Spinal cord (tissue), 9 donors: ENCODE measurements at regions not wholly inside any gene's neighbourhood (a gene's known extent, or its start where the extent isn't known, plus 50 kb on each side); places are given as distances from the start of the nearest gene placed in this dataset.

Experiments used
- DNase-seq, 6 donors: peaks; one replicate each; pipeline versions ENCODE4 v3.0.0 to v3.0.0-alpha.2; 2013 to 2015; ENCODE audit warnings: low spot score in 6 of 6, low read depth in 4 of 6
- H3K27ac ChIP-seq: one replicate; pipeline ENCODE4 v1.5.1; 2013; ENCODE audit warnings: low read depth, low read length, control low read depth
- H3K27me3 ChIP-seq: one replicate; pipeline ENCODE4 v1.6.1; 2013; ENCODE audit warnings: low read length; ENCODE audit not compliant: control insufficient read depth, insufficient read depth
- H3K36me3 ChIP-seq: one replicate; pipeline ENCODE4 v1.6.1; 2013; ENCODE audit warnings: low read length; ENCODE audit not compliant: control insufficient read depth, insufficient read depth
- H3K4me1 ChIP-seq: one replicate; pipeline ENCODE4 v1.6.1; 2013; ENCODE audit warnings: low read length; ENCODE audit not compliant: control insufficient read depth, insufficient read depth
- H3K4me3 ChIP-seq: one replicate; pipeline ENCODE4 v1.5.1; 2013; ENCODE audit warnings: low read depth, low read length, control low read depth
- H3K9me3 ChIP-seq: one replicate; pipeline ENCODE4 v1.6.1; 2013; ENCODE audit warnings: low read length; ENCODE audit not compliant: control insufficient read depth, insufficient read depth
- WGBS: methylation state at CpG from one replicate; pipeline ENCODE4 v1.1.5; 2013; ENCODE audit warnings: missing lambda C conversion rate; ENCODE audit not compliant: insufficient coverage; 5-methylcytosine and 5-hydroxymethylcytosine counted together
- donor health status: healthy.

GRCh38 chr20:7399114-7399513 is 541.1 kb downstream of the HAO1 start:
- no peak for DNase-seq
- Histone ChIP-seq H3K9me3 (no peaks in the 10 kb centered on the region), H3K4me3 (no peak overlapping the region), H3K27ac (no peak overlapping the region), H3K27me3 (no peaks in the 10 kb centered on the region), H3K4me1 (no peaks in the 10 kb centered on the region), H3K36me3 (no peaks in the 10 kb centered on the region)
- WGBS = 93% methylated on average over 3 of the region's 6 CpGs

DNA sequence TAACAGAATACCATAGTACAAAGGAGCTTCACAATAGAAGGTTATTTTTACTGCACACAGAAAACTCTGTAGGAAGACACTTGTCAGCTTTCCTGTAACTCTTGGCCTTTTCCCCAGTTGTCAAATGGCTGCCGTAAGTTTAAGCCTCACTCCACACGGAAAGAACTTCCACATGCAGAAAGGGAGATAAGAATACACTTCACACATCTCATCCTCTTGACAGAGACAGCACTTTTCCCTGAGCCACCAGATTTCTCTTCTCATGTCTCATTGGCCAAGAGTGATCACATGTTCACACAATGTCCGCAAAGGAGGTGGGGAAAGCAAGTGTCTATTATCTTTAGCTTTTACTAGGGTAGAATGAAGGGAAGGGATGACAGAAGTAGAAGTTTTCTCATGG is 540.7 kb downstream of the HAO1 start:
- Histone ChIP-seq H3K4me3 (no peak overlapping the region), H3K27ac (no peak overlapping the region), H3K9me3 (no peaks in the 10 kb centered on the region), H3K4me1 (no peaks in the 10 kb centered on the region), H3K36me3 (no peaks in the 10 kb centered on the region), H3K27me3 (no peaks in the 10 kb centered on the region)
- DNase-seq = no peak
- 80% methylated on average over 1 of the region's 3 CpGs for WGBS

- DNase-seq = no peak
- no peaks in the 10 kb centered on the region for H3K36me3 ChIP-seq
- no peaks in the 10 kb centered on the region for H3K4me1 ChIP-seq
- no peak overlapping the region for H3K4me3 ChIP-seq
- no peaks in the 10 kb centered on the region for H3K9me3 ChIP-seq
- no CpG with 5 or more reads among the region's 1 CpG for WGBS
- no peaks in the 10 kb centered on the region for H3K27me3 ChIP-seq
- H3K27ac ChIP-seq = no peak overlapping the region
Observed at GRCh38 chr20:7406671-7407070, 533.6 kb downstream of the HAO1 start.

DNA sequence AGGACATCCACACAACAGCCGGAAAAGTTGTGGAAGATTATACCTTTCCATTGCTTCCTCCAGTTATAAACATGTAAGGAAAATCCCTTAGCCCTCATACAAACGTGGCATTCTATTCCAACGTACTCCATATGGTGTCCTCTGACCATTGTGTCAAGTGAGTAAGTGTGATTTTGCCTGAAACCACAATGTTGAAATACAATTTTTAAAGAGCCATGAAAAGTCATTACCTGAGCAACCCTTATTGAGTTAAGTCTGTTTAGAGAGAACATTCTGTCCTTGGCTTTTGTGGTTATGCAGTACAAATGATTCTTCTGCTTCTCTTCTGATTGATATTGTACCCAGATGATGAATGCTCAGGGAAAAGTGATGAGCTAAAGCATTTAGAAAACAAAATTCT is 530.1 kb downstream of the HAO1 start:
- Histone ChIP-seq H3K4me3 (no peak overlapping the region), H3K9me3 (no peaks in the 10 kb centered on the region), H3K4me1 (no peaks in the 10 kb centered on the region), H3K36me3 (no peaks in the 10 kb centered on the region), H3K27me3 (no peaks in the 10 kb centered on the region), H3K27ac (no peak overlapping the region)
- WGBS = no CpG with 5 or more reads among the region's 3 CpGs
- peak in 1 of 6 donors; percentile 9 for DNase-seq

DNA sequence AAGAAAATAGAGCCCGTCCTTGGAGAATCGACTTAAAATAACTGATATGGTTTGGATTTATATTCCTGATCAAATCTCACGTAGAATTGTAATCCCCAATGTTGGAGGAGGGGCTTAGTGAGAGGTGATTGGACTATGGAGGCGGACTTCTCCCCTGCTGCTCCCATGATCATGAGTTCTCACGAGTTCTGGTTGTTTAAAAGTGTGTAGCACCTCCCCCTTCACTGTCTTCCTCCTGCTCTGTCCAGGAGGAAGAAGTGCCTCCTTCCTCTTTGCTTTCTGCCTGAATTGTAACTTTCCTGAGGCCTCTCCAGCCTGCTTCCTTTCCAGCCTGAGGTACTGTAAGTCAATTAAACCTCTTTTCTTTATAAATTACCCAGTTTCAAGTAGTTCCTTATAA is 529.2 kb downstream of the HAO1 start:
- DNase-seq = no peak
- no peaks in the 10 kb centered on the region for H3K36me3 ChIP-seq
- no peak overlapping the region for H3K27ac ChIP-seq
- H3K4me3 ChIP-seq = no peak overlapping the region
- WGBS = 100% methylated on average over 2 of the region's 5 CpGs
- H3K9me3 ChIP-seq = no peaks in the 10 kb centered on the region
- H3K4me1 ChIP-seq = no peaks in the 10 kb centered on the region
- no peaks in the 10 kb centered on the region for H3K27me3 ChIP-seq

DNA sequence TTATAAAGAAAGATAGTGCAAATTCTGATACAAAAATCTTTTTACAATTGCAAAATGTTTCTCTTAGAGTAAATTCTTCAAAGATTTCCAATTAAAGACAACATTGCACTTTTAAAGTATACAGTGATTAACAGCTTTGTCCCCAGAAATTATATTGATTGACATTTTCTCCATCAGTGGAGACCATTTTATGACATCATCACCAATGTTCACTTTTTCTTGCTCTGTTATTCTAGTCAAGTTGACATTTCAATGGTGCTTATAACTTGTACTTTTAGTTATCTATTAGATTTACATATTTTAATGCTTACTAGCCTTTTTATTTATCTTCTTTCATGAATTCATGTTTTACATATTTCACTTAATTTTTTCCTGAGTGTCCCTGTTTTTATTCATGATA is 524.8 kb downstream of the HAO1 start:
- no peak overlapping the region for H3K27ac ChIP-seq
- H3K36me3 ChIP-seq = no peaks in the 10 kb centered on the region
- H3K9me3 ChIP-seq = no peaks in the 10 kb centered on the region
- no peaks in the 10 kb centered on the region for H3K4me1 ChIP-seq
- no peaks in the 10 kb centered on the region for H3K27me3 ChIP-seq
- no peak for DNase-seq
- no peak overlapping the region for H3K4me3 ChIP-seq

DNA sequence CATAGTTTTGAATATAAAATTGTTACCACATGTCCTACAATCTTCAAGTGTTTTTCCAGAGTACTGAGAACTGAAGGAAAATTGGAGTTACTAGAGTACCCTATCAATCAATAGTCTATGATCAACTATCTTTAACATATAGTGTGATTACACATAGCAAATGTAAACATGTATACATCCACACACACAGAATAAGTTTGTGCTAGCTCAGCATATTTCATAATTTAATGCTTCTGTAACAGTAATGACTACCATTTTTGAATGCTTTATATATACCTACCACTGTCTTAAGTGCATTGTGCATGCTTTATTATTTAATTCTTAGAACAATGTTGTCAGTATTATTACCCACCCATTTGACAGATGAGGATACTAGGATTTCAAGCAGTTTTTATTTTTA is 523.9 kb downstream of the HAO1 start:
- Histone ChIP-seq H3K4me3 (no peak overlapping the region), H3K27me3 (no peaks in the 10 kb centered on the region), H3K27ac (no peak overlapping the region), H3K4me1 (no peaks in the 10 kb centered on the region), H3K36me3 (no peaks in the 10 kb centered on the region), H3K9me3 (no peaks in the 10 kb centered on the region)
- no peak for DNase-seq

DNA sequence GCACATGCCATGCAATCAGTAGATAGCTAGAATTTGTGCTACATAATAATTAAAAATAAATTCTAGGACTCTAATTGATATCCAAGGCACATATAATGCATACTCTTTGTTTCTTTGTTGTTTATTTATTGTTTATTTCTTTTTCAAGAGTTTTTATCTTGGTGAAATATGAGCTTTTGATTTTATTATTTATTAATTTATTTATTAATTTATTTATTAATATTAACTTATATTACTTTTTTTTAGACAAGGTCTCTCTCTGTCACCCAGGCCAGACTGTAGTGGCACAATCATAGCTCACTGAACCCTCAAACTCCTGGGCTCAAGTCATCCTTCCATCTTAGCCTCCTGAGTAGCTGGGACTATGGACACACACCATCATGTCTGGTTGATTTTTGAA is 519.9 kb downstream of the HAO1 start:
- H3K36me3 ChIP-seq = no peaks in the 10 kb centered on the region
- no peak overlapping the region for H3K4me3 ChIP-seq
- no peaks in the 10 kb centered on the region for H3K27me3 ChIP-seq

GRCh38 chr20:7426890-7427496 is 513.3 kb downstream of the HAO1 start:
- no peaks in the 10 kb centered on the region for H3K36me3 ChIP-seq
- 19% methylated on average over 3 of the region's 6 CpGs for WGBS
- no peak overlapping the region for H3K4me3 ChIP-seq
- no peaks in the 10 kb centered on the region for H3K27me3 ChIP-seq
- H3K9me3 ChIP-seq = no peaks in the 10 kb centered on the region
- DNase-seq = peak in 5 of 6 donors; percentile 6 to 80 (median 10)
- no peaks in the 10 kb centered on the region for H3K4me1 ChIP-seq
- H3K27ac ChIP-seq = no peak overlapping the region

More for the DNA sequence above, 519.9 kb downstream of the HAO1 start:
- no peak for DNase-seq
- H3K27ac ChIP-seq = no peak overlapping the region
- no peaks in the 10 kb centered on the region for H3K4me1 ChIP-seq
- no peaks in the 10 kb centered on the region for H3K9me3 ChIP-seq

DNA sequence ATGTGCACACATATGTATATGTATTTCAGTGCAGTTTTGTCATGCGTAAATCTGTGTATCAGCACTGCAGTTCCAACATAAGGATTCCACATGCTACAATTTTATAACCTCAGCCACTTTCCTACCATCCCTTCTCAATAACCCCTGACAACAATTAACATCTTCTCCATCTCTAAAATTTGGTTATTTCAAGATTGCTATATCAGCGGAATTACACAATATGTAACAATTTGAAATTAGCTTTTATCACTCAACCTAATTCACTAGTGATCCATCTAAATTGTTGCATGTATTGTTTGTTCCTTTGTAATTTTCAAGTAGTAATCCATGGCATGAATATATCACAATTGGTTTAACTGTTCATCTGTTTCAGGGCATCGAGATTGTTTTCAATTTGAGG is 511.3 kb downstream of the HAO1 start:
- no peaks in the 10 kb centered on the region for H3K27me3 ChIP-seq
- H3K36me3 ChIP-seq = no peaks in the 10 kb centered on the region
- no peaks in the 10 kb centered on the region for H3K4me1 ChIP-seq
- DNase-seq = no peak
- peaks cover 1% of the 10 kb centered on the region for H3K9me3 ChIP-seq
- no peak overlapping the region for H3K4me3 ChIP-seq
- WGBS = no CpG with 5 or more reads among the region's 3 CpGs
- no peak overlapping the region for H3K27ac ChIP-seq
